GM23248 (cell line): ENCODE measurements at regions not wholly inside any gene's neighbourhood (a gene's known extent, or its start where the extent isn't known, plus 50 kb on each side); places are given as distances from the start of the nearest gene placed in this dataset.

Experiments
- DNase-seq: peaks from one replicate; pipeline ENCODE4 v3.0.0-alpha.2; 2015
- H2AFZ ChIP-seq: fragments of 200-600 bp; sonication (generic); 2 replicates; pipeline ENCODE4 v1.6.1; 2016; ENCODE audit warnings: antibody characterized with exemption
- H3F3A ChIP-seq: fragments of 200-600 bp; sonication (generic); 2 replicates; pipeline ENCODE4 v1.6.1; 2016; ENCODE audit warnings: mild to moderate bottlenecking, antibody characterized with exemption, mixed run types; ENCODE audit not compliant: insufficient read depth
- H3K27ac ChIP-seq: fragments of 200-600 bp; sonication (generic); 2 replicates; pipeline ENCODE4 v1.5.1; 2016; ENCODE audit warnings: mild to moderate bottlenecking
- H3K27me3 ChIP-seq: fragments of 200-600 bp; sonication (generic); replicated peaks from 2 replicates; pipeline ENCODE4 v1.6.1; 2016; ENCODE audit warnings: mild to moderate bottlenecking; ENCODE audit not compliant: insufficient read depth
- H3K36me3 ChIP-seq: fragments of 200-600 bp; sonication (generic); 2 replicates; pipeline ENCODE4 v1.6.1; 2016; ENCODE audit warnings: low read depth, mild to moderate bottlenecking
- H3K4me1 ChIP-seq: fragments of 200-600 bp; sonication (generic); 2 replicates; pipeline ENCODE4 v1.6.1; 2016; ENCODE audit warnings: mild to moderate bottlenecking; ENCODE audit not compliant: insufficient read depth
- H3K4me2 ChIP-seq: fragments of 200-600 bp; sonication (generic); one replicate; pipeline ENCODE4 v1.6.1; 2016; ENCODE audit warnings: mild to moderate bottlenecking; ENCODE audit not compliant: unreplicated experiment
- H3K4me3 ChIP-seq: fragments of 200-600 bp; sonication (generic); 2 replicates; pipeline ENCODE4 v1.5.1; 2016; ENCODE audit warnings: mild to moderate bottlenecking
- H3K79me2 ChIP-seq: fragments of 200-600 bp; sonication (generic); 2 replicates; pipeline ENCODE4 v1.6.1; 2016; ENCODE audit warnings: mild to moderate bottlenecking; ENCODE audit not compliant: insufficient read depth
- H3K9ac ChIP-seq: fragments of 200-600 bp; sonication (generic); 2 replicates; pipeline ENCODE4 v1.6.1; 2016; ENCODE audit warnings: mild to moderate bottlenecking
- H3K9me2 ChIP-seq: fragments of 200-600 bp; sonication (generic); 2 replicates; pipeline ENCODE4 v1.6.1; 2016; ENCODE audit warnings: mixed run types, mild to moderate bottlenecking, moderate library complexity; ENCODE audit not compliant: insufficient read depth
- H3K9me3 ChIP-seq: fragments of 200-600 bp; sonication (generic); one replicate; pipeline ENCODE4 v1.6.1; 2017; ENCODE audit warnings: low read depth
- H4K20me1 ChIP-seq: fragments of 200-600 bp; sonication (generic); 2 replicates; pipeline ENCODE4 v1.6.0; 2016; ENCODE audit not compliant: insufficient read depth
- EZH2 ChIP-seq: fragments of 200-600 bp; sonication (generic); IDR thresholded peaks from 2 replicates; pipeline ENCODE4 v1.6.1; 2018; ENCODE audit warnings: antibody characterized with exemption, mild to moderate bottlenecking; ENCODE audit not compliant: insufficient read depth, poor library complexity, severe bottlenecking
- EZH2phosphoT487 ChIP-seq: fragments of 200-600 bp; sonication (generic); IDR thresholded peaks from 2 replicates; pipeline ENCODE4 v1.6.1; 2018; ENCODE audit warnings: antibody characterized with exemption, moderate library complexity, mild to moderate bottlenecking, low read depth; ENCODE audit not compliant: insufficient read depth
- WGBS, 2 experiments: methylation state at CpG; one replicate each; pipeline ENCODE4 v1.1.6; 2015 to 2017; ENCODE audit warnings: low lambda C conversion rate in 2 of 2, low coverage in 1 of 2; ENCODE audit errors: missing lambda C conversion rate in 2 of 2; 5-methylcytosine and 5-hydroxymethylcytosine counted together
- in situ Hi-C: fragments of 300-500 bp; cut with MboI; formaldehyde crosslinking; loops from 2 replicates; pipeline ENCODE4 v1.15.0; 2020

DNA sequence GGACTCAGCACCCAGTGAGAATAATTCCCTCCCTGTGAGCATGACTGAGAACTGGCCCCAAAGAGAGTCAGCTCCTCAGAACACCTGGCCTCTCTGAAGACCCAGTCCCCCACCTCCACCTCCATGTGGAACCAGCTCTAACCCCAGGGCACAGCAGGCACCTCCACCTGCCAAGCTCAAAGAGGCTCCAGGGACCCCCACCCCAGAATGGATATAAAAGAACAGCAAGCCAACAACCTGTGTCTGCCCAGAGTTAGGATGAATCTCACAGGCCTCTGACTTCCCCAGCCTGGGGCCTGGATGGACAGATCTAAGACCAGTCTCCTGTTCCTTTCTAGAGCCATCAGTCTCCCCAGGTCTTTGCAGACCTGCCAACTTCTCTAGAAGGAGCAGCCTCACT is 498.5 kb downstream of the EIPR1 start:
- no peaks in the 10 kb centered on the region for H3K79me2 ChIP-seq
- H3K36me3 ChIP-seq, result no peaks in the 10 kb centered on the region
- H3K9ac ChIP-seq, result no peak overlapping the region
- TF ChIP-seq EZH2phosphoT487 (no peak), EZH2 (no peak)
- H3K27me3 ChIP-seq, result no peaks in the 10 kb centered on the region
- H3K4me1 ChIP-seq, result no peaks in the 10 kb centered on the region
- no peak overlapping the region for H3K4me3 ChIP-seq
- H2AFZ ChIP-seq, result no peak overlapping the region
- H4K20me1 ChIP-seq, result no peaks in the 10 kb centered on the region
- in situ Hi-C loops, result no loop called here
- no peak for DNase-seq
- H3K4me2 ChIP-seq, result no peak overlapping the region
- no peaks in the 10 kb centered on the region for H3F3A ChIP-seq
- no peaks in the 10 kb centered on the region for H3K9me3 ChIP-seq
- H3K9me2 ChIP-seq, result no peaks in the 10 kb centered on the region
- no peak overlapping the region for H3K27ac ChIP-seq

DNA sequence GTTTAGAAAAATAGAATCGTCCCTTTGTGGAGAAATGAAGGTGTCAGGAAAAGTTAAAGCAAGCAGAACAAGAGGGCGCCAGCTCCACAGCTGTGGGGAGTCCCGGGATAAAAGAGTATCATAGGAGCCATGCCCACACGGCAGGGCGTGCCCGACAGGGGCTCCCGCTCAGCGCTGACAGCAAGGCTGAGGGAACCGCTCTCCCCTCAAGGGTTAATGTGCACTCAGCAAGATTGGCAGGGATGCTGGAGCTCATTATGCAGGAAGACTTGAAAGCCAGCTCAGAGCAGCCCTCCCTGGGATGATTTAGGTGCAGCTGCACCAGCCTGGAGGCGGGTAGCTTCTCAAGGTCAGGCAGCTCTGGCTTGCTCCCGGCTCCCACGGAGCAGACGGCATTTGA is 500.2 kb downstream of the EIPR1 start:
- Histone ChIP-seq H3K36me3 (no peaks in the 10 kb centered on the region), H3K9me2 (no peaks in the 10 kb centered on the region), H3F3A (no peaks in the 10 kb centered on the region), H3K4me1 (no peaks in the 10 kb centered on the region), H3K9ac (no peak overlapping the region), H4K20me1 (no peaks in the 10 kb centered on the region), H3K79me2 (no peaks in the 10 kb centered on the region), H3K4me2 (no peak overlapping the region), H3K27ac (no peak overlapping the region), H2AFZ (no peak overlapping the region), H3K4me3 (no peak overlapping the region), H3K27me3 (no peaks in the 10 kb centered on the region), H3K9me3 (no peaks in the 10 kb centered on the region)
- DNase-seq, result no peak
- TF ChIP-seq EZH2 (no peak), EZH2phosphoT487 (no peak)
- WGBS, 2 experiments, result 34 to 39% methylated on average over 13 of the region's 13 CpGs
- in situ Hi-C loops, result no loop called here

DNA sequence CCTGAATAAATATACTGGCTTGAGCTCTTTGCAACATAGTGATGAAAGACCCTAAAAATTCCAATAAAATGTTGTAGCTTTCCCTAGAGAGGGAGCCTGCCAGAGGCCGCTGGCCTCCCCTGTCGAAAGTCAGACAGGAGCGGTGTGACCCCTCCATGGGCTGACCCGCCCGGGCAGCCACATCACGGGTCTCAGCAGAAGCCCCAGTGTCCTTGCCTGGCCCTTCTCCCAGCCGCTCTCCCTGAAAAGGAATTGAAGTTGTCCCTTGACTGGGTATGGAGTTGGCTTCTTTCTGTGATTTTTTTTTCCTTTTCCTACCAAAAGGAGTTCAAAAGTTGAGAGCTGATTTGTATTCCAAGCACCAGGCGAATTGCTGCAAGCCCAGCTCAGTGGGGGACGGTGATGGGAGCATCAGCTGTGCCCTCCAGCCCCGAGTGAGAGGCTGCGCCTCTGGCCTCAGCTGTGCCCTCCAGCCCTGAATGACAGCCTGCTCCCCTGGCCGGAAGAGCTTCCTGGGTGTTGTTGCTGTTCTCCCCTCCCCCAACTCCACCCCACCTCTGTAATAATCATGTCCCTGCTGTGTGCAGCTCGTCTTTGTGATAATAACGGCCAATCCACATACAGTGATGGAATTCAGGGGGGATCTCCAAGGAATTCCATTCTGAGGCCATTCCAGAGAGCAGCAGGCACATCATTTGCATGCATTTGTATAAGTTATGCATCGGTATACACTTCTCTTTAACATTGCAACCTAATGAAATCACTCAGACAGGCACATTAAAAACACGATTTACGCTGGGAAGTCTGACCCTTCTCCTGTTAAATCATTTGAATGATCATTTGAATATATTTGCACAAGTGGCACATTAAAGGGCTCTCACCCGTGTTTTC is 501.0 kb downstream of the EIPR1 start:
- DNase-seq, result no peak
- no peak overlapping the region for H3K27ac ChIP-seq
- no peak overlapping the region for H3K4me2 ChIP-seq
- no peak overlapping the region for H2AFZ ChIP-seq
- no peaks in the 10 kb centered on the region for H3K4me1 ChIP-seq
- H3K4me3 ChIP-seq, result no peak overlapping the region
- no peaks in the 10 kb centered on the region for H3K9me3 ChIP-seq
- 36 to 43% methylated on average over 18 of the region's 18 CpGs for WGBS, 2 experiments
- H4K20me1 ChIP-seq, result no peaks in the 10 kb centered on the region
- no peak overlapping the region for H3K9ac ChIP-seq
- in situ Hi-C loops, result no loop called here
- H3K36me3 ChIP-seq, result no peaks in the 10 kb centered on the region
- H3F3A ChIP-seq, result no peaks in the 10 kb centered on the region
- H3K27me3 ChIP-seq, result no peaks in the 10 kb centered on the region
- no peak for TF ChIP-seq EZH2
- TF ChIP-seq EZH2phosphoT487, result no peak
- no peaks in the 10 kb centered on the region for H3K9me2 ChIP-seq
- no peaks in the 10 kb centered on the region for H3K79me2 ChIP-seq

DNA sequence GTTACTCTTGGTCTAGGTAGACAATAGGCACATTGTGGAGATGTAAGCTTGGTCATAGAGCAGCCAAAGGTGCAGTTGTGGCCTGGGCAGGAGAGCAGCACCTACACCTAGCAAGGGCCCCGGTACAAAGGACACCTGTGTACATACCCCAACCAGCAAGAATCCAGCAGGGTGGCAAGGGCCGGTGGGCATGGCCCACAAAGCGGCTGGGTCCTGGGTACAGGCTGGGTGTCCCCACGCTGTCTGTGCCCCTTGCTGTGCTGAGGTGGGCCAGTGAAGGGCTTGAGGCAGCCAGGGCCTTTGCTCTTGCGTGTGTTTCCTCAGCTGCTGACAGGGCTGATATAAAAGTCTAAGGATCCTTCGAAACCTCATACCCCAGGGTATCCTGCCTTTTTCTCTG is 501.8 kb downstream of the EIPR1 start:
- no peak overlapping the region for H3K4me2 ChIP-seq
- H4K20me1 ChIP-seq, result no peaks in the 10 kb centered on the region
- H3K4me3 ChIP-seq, result no peak overlapping the region
- H3K79me2 ChIP-seq, result no peaks in the 10 kb centered on the region
- no peak overlapping the region for H3K27ac ChIP-seq
- no peak for TF ChIP-seq EZH2
- TF ChIP-seq EZH2phosphoT487, result no peak
- no peaks in the 10 kb centered on the region for H3F3A ChIP-seq
- no peaks in the 10 kb centered on the region for H3K27me3 ChIP-seq
- no peak overlapping the region for H3K9ac ChIP-seq
- H3K36me3 ChIP-seq, result no peaks in the 10 kb centered on the region
- H3K9me2 ChIP-seq, result no peaks in the 10 kb centered on the region
- no peak for DNase-seq
- no peaks in the 10 kb centered on the region for H3K4me1 ChIP-seq
- 45 to 69% methylated on average over 5 to 6 of the region's 6 CpGs for WGBS, 2 experiments
- in situ Hi-C loops, result no loop called here
- no peaks in the 10 kb centered on the region for H3K9me3 ChIP-seq
- H2AFZ ChIP-seq, result no peak overlapping the region
